HepG2 (cell line): ENCODE measurements at regions not wholly inside any gene's neighbourhood (a gene's known extent, or its start where the extent isn't known, plus 50 kb on each side); places are given as distances from the start of the nearest gene placed in this dataset.

Source experiments
- CREM ChIP-seq, 2 experiments: sonication (generic) in 1 of 2; formaldehyde crosslinking in 1 of 2; IDR thresholded peaks; 2 replicates each; pipeline versions ENCODE4 v1.4.0 to v1.6.1; 2016 to 2020; ENCODE audit warnings: antibody characterized with exemption in 1 of 2, mild to moderate bottlenecking in 1 of 2, missing genetic modification reagents in 1 of 2
- EEA1 ChIP-seq: sonication (generic); formaldehyde crosslinking; IDR thresholded peaks from 2 replicates; pipeline ENCODE4 v1.5.1; 2020; ENCODE audit warnings: mild to moderate bottlenecking, missing genetic modification reagents, borderline replicate concordance
- EP300 ChIP-seq, 3 experiments: sonication (generic) in 1 of 3; formaldehyde crosslinking in 1 of 3; IDR thresholded peaks; 2 replicates each; pipeline versions ENCODE4 v1.5.1 to v1.6.1; 2011 to 2020; ENCODE audit warnings: low read depth in 2 of 3, low read length in 2 of 3, borderline replicate concordance in 1 of 3, improper control_type of control experiment in 1 of 3, mild to moderate bottlenecking in 1 of 3, missing genetic modification reagents in 1 of 3, moderate library complexity in 1 of 3
- MAX ChIP-seq: IDR thresholded peaks from 2 replicates; pipeline ENCODE4 v1.6.1; 2012; ENCODE audit warnings: inconsistent platforms
- MYC ChIP-seq: sonication (generic); formaldehyde crosslinking; IDR thresholded peaks from 2 replicates; pipeline ENCODE4 v1.9.0; 2021; ENCODE audit warnings: missing genetic modification reagents, borderline replicate concordance
- POLR2AphosphoS5 ChIP-seq: IDR thresholded peaks from 2 replicates; pipeline ENCODE4 v1.6.1; 2012; ENCODE audit warnings: low read depth, low read length
- RORA ChIP-seq: sonication (generic); formaldehyde crosslinking; IDR thresholded peaks from 2 replicates; pipeline ENCODE4 v1.5.0; 2020; ENCODE audit warnings: mild to moderate bottlenecking, missing genetic modification reagents, moderate library complexity
- SP1 ChIP-seq, 2 experiments: fragments of 450-650 bp in 1 of 2; sonication (generic) in 1 of 2; formaldehyde crosslinking in 1 of 2; IDR thresholded peaks; 2 replicates each; pipeline versions ENCODE4 v1.4.0 to v1.6.1; 2016 to 2020; ENCODE audit warnings: missing genetic modification reagents in 1 of 2
- TAF1 ChIP-seq: sonication (generic); formaldehyde crosslinking; IDR thresholded peaks from 2 replicates; pipeline ENCODE4 v1.4.0; 2020; ENCODE audit warnings: missing genetic modification reagents
- ZNF24 ChIP-seq: fragments of 450-650 bp; IDR thresholded peaks from 2 replicates; pipeline ENCODE4 v1.6.1; 2017; ENCODE audit warnings: antibody characterized with exemption, mild to moderate bottlenecking
- ZSCAN20 ChIP-seq: sonication (generic); formaldehyde crosslinking; IDR thresholded peaks from 2 replicates; pipeline ENCODE4 v1.4.0; 2020; ENCODE audit warnings: missing genetic modification reagents, mild to moderate bottlenecking, borderline replicate concordance
- TF ChIP-seq, protein P1 (sequence below): sonication (generic); formaldehyde crosslinking; IDR thresholded peaks from 2 replicates; pipeline ENCODE4 v1.4.0; 2020; ENCODE audit warnings: missing genetic modification reagents
- TF ChIP-seq, protein P2 (sequence below): sonication (generic); formaldehyde crosslinking; IDR thresholded peaks from 2 replicates; pipeline ENCODE4 v1.5.0; 2020; ENCODE audit warnings: mild to moderate bottlenecking, missing genetic modification reagents, moderate library complexity
- TF ChIP-seq, protein P3 (sequence below): sonication (generic); formaldehyde crosslinking; IDR thresholded peaks from 2 replicates; pipeline ENCODE4 v1.5.0; 2020; ENCODE audit warnings: missing genetic modification reagents, mild to moderate bottlenecking, borderline replicate concordance

DNA sequence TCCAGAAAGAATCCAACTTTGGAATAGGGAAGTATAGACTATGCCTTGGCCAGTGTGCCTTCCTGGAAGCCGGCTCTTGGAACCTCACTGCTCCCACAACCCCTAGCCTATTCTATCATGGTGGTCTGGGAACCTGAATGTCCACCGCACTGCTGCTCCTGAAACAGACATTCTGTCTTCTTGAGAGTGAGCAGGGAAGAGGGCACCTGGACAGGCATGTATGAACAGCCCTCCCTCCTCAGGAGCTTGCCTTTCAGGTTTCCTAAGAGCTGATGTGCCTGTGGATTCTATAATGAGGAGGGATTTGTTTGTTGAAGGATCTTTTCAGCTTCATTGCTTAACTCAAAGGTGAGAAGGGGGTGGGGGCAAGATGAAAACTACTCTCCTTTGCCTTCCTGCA is 55.1 kb upstream of the XPA start:
- TF ChIP-seq, protein P1, sequence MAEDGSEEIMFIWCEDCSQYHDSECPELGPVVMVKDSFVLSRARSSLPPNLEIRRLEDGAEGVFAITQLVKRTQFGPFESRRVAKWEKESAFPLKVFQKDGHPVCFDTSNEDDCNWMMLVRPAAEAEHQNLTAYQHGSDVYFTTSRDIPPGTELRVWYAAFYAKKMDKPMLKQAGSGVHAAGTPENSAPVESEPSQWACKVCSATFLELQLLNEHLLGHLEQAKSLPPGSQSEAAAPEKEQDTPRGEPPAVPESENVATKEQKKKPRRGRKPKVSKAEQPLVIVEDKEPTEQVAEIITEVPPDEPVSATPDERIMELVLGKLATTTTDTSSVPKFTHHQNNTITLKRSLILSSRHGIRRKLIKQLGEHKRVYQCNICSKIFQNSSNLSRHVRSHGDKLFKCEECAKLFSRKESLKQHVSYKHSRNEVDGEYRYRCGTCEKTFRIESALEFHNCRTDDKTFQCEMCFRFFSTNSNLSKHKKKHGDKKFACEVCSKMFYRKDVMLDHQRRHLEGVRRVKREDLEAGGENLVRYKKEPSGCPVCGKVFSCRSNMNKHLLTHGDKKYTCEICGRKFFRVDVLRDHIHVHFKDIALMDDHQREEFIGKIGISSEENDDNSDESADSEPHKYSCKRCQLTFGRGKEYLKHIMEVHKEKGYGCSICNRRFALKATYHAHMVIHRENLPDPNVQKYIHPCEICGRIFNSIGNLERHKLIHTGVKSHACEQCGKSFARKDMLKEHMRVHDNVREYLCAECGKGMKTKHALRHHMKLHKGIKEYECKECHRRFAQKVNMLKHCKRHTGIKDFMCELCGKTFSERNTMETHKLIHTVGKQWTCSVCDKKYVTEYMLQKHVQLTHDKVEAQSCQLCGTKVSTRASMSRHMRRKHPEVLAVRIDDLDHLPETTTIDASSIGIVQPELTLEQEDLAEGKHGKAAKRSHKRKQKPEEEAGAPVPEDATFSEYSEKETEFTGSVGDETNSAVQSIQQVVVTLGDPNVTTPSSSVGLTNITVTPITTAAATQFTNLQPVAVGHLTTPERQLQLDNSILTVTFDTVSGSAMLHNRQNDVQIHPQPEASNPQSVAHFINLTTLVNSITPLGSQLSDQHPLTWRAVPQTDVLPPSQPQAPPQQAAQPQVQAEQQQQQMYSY (CRISPR knock-in tag): no peak
- TF ChIP-seq, protein P2, sequence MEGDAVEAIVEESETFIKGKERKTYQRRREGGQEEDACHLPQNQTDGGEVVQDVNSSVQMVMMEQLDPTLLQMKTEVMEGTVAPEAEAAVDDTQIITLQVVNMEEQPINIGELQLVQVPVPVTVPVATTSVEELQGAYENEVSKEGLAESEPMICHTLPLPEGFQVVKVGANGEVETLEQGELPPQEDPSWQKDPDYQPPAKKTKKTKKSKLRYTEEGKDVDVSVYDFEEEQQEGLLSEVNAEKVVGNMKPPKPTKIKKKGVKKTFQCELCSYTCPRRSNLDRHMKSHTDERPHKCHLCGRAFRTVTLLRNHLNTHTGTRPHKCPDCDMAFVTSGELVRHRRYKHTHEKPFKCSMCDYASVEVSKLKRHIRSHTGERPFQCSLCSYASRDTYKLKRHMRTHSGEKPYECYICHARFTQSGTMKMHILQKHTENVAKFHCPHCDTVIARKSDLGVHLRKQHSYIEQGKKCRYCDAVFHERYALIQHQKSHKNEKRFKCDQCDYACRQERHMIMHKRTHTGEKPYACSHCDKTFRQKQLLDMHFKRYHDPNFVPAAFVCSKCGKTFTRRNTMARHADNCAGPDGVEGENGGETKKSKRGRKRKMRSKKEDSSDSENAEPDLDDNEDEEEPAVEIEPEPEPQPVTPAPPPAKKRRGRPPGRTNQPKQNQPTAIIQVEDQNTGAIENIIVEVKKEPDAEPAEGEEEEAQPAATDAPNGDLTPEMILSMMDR (CRISPR knock-in tag): no peak
- TF ChIP-seq CREM (IDR thresholded peaks at IDR 0.05) (no peak), CREM (CRISPR knock-in tag; IDR thresholded peaks at IDR 0.05) (no peak), MAX (no peak), RORA (CRISPR knock-in tag) (no peak), ZSCAN20 (CRISPR knock-in tag) (no peak), ZNF24 (no peak), EEA1 (no peak), SP1 (IDR thresholded peaks at IDR 0.05) (no peak), SP1 (CRISPR knock-in tag; IDR thresholded peaks at IDR 0.05) (no peak), EP300 (IDR thresholded peaks at IDR 0.05; ENCODE audit: low read depth in 2 of 2, low read length in 2 of 2) (no peak), EP300 (CRISPR knock-in tag; IDR thresholded peaks at IDR 0.05; ENCODE audit: borderline replicate concordance) (no peak), MYC (CRISPR knock-in tag) (no peak), POLR2AphosphoS5 (no peak), TAF1 (CRISPR knock-in tag) (no peak)
- TF ChIP-seq, protein P3, sequence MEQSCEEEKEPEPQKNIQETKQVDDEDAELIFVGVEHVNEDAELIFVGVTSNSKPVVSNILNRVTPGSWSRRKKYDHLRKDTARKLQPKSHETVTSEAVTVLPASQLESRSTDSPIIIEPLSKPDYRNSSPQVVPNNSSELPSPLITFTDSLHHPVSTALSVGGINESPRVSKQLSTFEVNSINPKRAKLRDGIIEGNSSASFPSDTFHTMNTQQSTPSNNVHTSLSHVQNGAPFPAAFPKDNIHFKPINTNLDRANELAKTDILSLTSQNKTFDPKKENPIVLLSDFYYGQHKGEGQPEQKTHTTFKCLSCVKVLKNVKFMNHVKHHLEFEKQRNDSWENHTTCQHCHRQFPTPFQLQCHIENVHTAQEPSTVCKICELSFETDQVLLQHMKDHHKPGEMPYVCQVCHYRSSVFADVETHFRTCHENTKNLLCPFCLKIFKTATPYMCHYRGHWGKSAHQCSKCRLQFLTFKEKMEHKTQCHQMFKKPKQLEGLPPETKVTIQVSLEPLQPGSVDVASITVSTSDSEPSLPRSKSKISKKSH (CRISPR knock-in tag): no peak
